Karpas-422 (cell line): ENCODE measurements at regions not wholly inside any gene's neighbourhood (a gene's known extent, or its start where the extent isn't known, plus 50 kb on each side); places are given as distances from the start of the nearest gene placed in this dataset.

Source experiments
- DNase-seq: peaks from one replicate; pipeline ENCODE4 v3.0.0-alpha.2; 2015
- H2AFZ ChIP-seq: fragments of 200-600 bp; sonication (generic); 2 replicates; pipeline ENCODE4 v1.6.1; 2014; ENCODE audit warnings: antibody characterized with exemption, low read length, mixed read lengths
- H3K27ac ChIP-seq: fragments of 200-600 bp; sonication (generic); 2 replicates; pipeline ENCODE4 v1.5.1; 2014; ENCODE audit warnings: mild to moderate bottlenecking, low read length, moderate library complexity
- H3K27me3 ChIP-seq: fragments of 200-600 bp; sonication (generic); 2 replicates; pipeline ENCODE4 v1.6.1; 2014; ENCODE audit warnings: low read length, mixed read lengths
- H3K36me3 ChIP-seq: fragments of 200-600 bp; sonication (generic); 2 replicates; pipeline ENCODE4 v1.6.1; 2014; ENCODE audit warnings: low read length, mixed read lengths; ENCODE audit not compliant: insufficient read depth
- H3K4me1 ChIP-seq: fragments of 200-600 bp; sonication (generic); 2 replicates; pipeline ENCODE4 v1.6.1; 2014; ENCODE audit warnings: mild to moderate bottlenecking, low read length, mixed read lengths
- H3K4me2 ChIP-seq: fragments of 200-600 bp; sonication (generic); 2 replicates; pipeline ENCODE4 v1.6.1; 2014; ENCODE audit warnings: low read length, low read depth, mild to moderate bottlenecking; ENCODE audit not compliant: poor library complexity, severe bottlenecking
- H3K4me3 ChIP-seq: fragments of 200-600 bp; sonication (generic); 2 replicates; pipeline ENCODE4 v1.5.1; 2014; ENCODE audit warnings: mild to moderate bottlenecking, antibody characterized with exemption, low read length, mixed read lengths
- H3K79me2 ChIP-seq: fragments of 200-600 bp; sonication (generic); 2 replicates; pipeline ENCODE4 v1.6.1; 2014; ENCODE audit warnings: mild to moderate bottlenecking, low read length, mixed read lengths
- H3K9ac ChIP-seq: fragments of 200-600 bp; sonication (generic); 2 replicates; pipeline ENCODE4 v1.6.0; 2014; ENCODE audit warnings: low read length
- H3K9me2 ChIP-seq: fragments of 200-600 bp; sonication (generic), shearing (Covaris generic); replicated peaks from 2 replicates; pipeline ENCODE4 v1.6.0; 2014; ENCODE audit warnings: mild to moderate bottlenecking, low read length, moderate library complexity; ENCODE audit not compliant: insufficient read depth
- H3K9me3 ChIP-seq: fragments of 300-700, 200-600 bp; sonication (generic); 2 replicates; pipeline ENCODE4 v1.6.1; 2014; ENCODE audit warnings: low read length, mixed read lengths
- H4K20me1 ChIP-seq: fragments of 200-600 bp; sonication (generic); 2 replicates; pipeline ENCODE4 v1.6.1; 2014; ENCODE audit warnings: mild to moderate bottlenecking, antibody characterized with exemption, low read length, low read depth; ENCODE audit not compliant: insufficient read depth

DNA sequence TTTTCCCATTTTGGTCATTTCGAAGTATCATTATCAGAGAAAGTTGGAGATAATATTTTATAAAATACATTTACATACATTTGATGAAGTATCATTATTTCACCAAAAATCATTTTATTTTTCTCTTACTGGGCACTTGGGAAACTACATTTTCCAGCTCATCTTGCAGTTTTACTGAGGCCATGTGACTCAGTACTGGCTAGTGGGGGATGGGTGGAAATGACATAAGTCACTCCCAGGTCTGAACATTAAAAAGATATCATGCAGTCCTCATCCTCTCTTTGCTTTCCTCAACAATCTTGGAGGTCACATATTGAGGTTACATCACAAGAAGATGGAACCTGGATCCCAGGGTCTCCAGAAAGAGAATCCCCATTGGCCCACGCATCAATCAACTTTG lies 84.1 kb downstream of the CD24 start:
- Histone ChIP-seq H3K27me3 (no peaks in the 10 kb centered on the region), H3K36me3 (no peaks in the 10 kb centered on the region), H3K4me3 (no peak overlapping the region), H3K4me1 (no peaks in the 10 kb centered on the region), H4K20me1 (no peaks in the 10 kb centered on the region), H3K27ac (no peak overlapping the region), H3K9me2 (no peaks in the 10 kb centered on the region), H2AFZ (no peak overlapping the region), H3K9me3 (no peaks in the 10 kb centered on the region), H3K79me2 (no peaks in the 10 kb centered on the region), H3K9ac (no peak overlapping the region), H3K4me2 (no peak overlapping the region)
- DNase-seq: no peak

DNA sequence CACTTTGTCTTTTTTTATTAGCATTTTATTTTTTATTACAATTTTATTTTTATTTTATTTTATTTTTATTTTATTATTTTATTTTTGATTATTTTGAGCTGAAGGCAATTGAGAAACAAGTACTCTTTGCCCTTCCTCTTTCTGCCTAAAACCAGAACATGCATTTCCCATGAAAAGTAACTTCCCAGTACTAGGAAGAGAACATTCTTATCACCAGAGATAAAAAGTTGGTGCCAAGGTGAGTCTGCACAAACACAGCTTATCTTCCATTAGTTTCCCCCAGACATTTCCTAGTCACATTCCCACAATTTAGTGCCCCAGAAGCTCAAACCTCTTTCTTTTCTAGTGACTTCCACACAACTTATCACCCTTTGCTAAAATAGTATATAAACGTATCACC lies 84.8 kb downstream of the CD24 start:
- H2AFZ ChIP-seq: no peak overlapping the region
- H3K4me2 ChIP-seq: no peak overlapping the region
- H4K20me1 ChIP-seq: no peaks in the 10 kb centered on the region
- no peaks in the 10 kb centered on the region for H3K9me3 ChIP-seq
- no peak overlapping the region for H3K4me3 ChIP-seq
- DNase-seq: no peak
- H3K9ac ChIP-seq: no peak overlapping the region
- H3K36me3 ChIP-seq: no peaks in the 10 kb centered on the region
- no peaks in the 10 kb centered on the region for H3K79me2 ChIP-seq
- no peaks in the 10 kb centered on the region for H3K4me1 ChIP-seq
- H3K27me3 ChIP-seq: no peaks in the 10 kb centered on the region
- no peak overlapping the region for H3K27ac ChIP-seq
- no peaks in the 10 kb centered on the region for H3K9me2 ChIP-seq

DNA sequence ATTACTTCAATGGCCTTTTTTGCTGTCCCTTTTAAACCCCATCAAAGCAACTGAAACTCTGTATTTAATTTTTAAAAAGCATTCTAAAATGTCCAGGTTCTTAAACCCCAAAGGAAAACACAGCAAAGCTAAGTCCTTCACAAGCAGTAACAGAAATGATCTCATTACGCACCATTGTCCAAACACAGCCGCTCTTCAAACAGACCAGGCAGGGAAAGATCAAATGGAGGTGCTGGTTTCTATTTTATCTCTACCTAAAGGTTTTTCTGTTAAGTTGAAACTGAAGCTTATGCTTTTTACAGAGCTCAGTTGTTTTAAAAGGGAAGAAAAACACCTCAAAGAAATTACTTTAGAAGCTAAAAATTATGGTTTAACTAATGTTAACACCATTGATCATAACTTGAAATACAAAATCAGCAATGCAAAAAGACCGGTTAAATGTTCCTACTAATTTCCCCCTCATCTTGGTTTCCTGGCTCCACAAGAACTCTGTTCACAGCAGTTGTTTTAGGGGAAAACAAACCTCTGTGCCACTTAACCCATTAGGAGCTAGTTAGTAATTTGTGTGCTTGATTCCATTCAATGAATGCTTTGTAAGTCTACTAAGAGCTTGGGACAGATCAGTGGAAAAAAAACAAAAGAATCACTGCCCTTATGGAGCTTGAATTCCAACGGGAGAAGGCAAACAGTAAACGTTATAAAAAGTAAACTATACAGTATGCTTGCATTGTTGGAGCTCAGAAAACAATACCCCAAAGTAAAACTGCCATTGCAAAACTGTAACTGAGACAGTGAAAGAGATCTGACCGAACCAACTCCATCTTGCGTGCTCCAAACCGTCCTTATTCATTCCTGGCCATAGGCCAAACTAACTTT lies 87.4 kb downstream of the CD24 start:
- no peak overlapping the region for H2AFZ ChIP-seq
- H3K4me2 ChIP-seq: no peak overlapping the region
- no peak for DNase-seq
- no peak overlapping the region for H3K4me3 ChIP-seq
- peaks cover 9% of the 10 kb centered on the region for H3K4me1 ChIP-seq
- no peaks in the 10 kb centered on the region for H4K20me1 ChIP-seq
- H3K9ac ChIP-seq: no peak overlapping the region
- H3K27me3 ChIP-seq: no peaks in the 10 kb centered on the region
- H3K36me3 ChIP-seq: no peaks in the 10 kb centered on the region
- H3K9me2 ChIP-seq: no peaks in the 10 kb centered on the region
- H3K9me3 ChIP-seq: no peaks in the 10 kb centered on the region
- no peaks in the 10 kb centered on the region for H3K79me2 ChIP-seq
- no peak overlapping the region for H3K27ac ChIP-seq

DNA sequence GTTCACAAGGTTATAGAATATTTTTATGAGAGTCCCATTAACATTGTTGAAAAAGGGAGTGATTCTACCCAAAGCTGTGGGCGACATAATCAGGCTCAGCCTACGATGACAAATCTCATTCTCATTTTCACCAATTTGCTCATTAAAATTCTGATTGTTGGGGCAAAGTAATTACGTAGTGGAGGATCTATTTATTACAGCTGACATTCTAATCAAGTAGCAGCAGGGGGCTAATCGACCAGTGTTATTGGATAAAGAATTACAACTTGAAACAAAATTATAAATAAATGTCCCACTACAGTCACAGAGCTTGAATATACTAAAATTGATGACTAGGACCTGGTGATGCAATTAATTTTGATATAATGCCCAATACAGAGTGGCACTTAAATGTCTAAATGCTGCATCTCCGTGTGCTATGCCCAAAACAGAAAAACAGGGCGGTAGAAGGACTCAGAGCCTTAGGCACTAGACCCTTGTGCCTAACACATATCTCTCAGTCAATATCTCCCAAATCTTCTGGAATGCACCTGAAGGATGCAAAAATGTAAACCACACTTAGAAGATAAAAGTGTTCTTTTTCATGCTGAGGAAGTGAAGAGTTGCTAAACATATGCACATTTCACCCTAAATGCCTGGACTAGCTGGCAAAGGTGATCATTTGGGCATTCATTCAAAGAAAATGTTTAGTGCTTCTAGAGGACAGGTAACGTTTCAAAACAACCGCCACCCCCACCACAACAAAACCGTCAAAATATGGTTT lies 88.3 kb downstream of the CD24 start:
- no peak overlapping the region for H3K9ac ChIP-seq
- H3K36me3 ChIP-seq: no peaks in the 10 kb centered on the region
- H4K20me1 ChIP-seq: no peaks in the 10 kb centered on the region
- H3K4me3 ChIP-seq: no peak overlapping the region
- no peaks in the 10 kb centered on the region for H3K9me3 ChIP-seq
- no peaks in the 10 kb centered on the region for H3K9me2 ChIP-seq
- H3K4me2 ChIP-seq: no peak overlapping the region
- H3K27ac ChIP-seq: no peak overlapping the region
- peaks cover 9% of the 10 kb centered on the region for H3K4me1 ChIP-seq
- no peak overlapping the region for H2AFZ ChIP-seq
- no peaks in the 10 kb centered on the region for H3K27me3 ChIP-seq
- no peaks in the 10 kb centered on the region for H3K79me2 ChIP-seq
- no peak for DNase-seq

DNA sequence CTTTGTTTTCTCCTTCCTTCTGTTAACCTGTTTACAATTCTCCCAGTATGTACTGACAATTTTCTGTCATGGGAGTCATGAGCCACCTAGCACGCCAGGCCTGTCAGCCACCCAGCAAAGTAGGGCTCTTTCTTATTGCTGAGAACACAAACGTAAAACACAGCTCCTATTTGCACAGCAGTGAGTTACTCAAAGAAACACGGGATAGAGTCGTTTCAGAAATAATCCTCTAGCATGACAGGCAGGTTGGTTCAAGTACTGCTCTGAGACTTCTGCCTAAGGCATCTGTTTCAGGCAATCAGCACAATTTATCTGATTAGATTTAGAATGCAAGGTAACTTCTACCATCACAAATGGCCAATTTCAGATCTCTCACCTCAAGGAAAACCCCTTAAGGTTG lies 88.8 kb downstream of the CD24 start:
- Histone ChIP-seq H3K9me3 (no peaks in the 10 kb centered on the region), H3K9me2 (no peaks in the 10 kb centered on the region), H3K27me3 (no peaks in the 10 kb centered on the region), H4K20me1 (no peaks in the 10 kb centered on the region), H3K4me1 (peaks cover 9% of the 10 kb centered on the region), H3K4me3 (no peak overlapping the region), H2AFZ (no peak overlapping the region), H3K79me2 (no peaks in the 10 kb centered on the region), H3K4me2 (no peak overlapping the region), H3K9ac (no peak overlapping the region), H3K36me3 (no peaks in the 10 kb centered on the region), H3K27ac (no peak overlapping the region)
- no peak for DNase-seq

DNA sequence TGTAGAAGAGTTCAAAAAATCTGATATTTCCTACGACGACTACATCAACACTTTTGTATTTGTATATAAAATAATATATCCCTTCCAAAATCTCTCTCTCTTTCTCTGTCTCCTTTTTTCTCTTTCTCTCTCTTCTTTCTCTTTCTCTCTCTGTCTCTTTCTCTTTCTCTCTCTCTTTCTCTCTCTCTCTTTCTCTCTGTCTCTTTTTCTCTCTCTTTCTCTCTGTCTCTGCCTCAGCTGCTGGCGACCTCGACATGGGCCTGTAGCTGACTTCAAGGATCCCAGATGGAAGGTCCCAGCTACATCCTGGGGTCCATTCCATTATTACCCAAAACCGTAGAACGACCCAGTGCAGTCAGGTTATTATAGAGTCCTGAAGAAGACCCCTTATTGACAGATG lies 90.0 kb downstream of the CD24 start:
- no peak overlapping the region for H2AFZ ChIP-seq
- H3K4me1 ChIP-seq: peaks cover 9% of the 10 kb centered on the region
- no peaks in the 10 kb centered on the region for H3K9me2 ChIP-seq
- no peak overlapping the region for H3K4me2 ChIP-seq
- no peak overlapping the region for H3K27ac ChIP-seq
- DNase-seq: no peak
- H3K9ac ChIP-seq: no peak overlapping the region
- no peaks in the 10 kb centered on the region for H3K36me3 ChIP-seq
- H3K27me3 ChIP-seq: no peaks in the 10 kb centered on the region
- H4K20me1 ChIP-seq: no peaks in the 10 kb centered on the region
- no peak overlapping the region for H3K4me3 ChIP-seq
- H3K79me2 ChIP-seq: no peaks in the 10 kb centered on the region
- no peaks in the 10 kb centered on the region for H3K9me3 ChIP-seq

DNA sequence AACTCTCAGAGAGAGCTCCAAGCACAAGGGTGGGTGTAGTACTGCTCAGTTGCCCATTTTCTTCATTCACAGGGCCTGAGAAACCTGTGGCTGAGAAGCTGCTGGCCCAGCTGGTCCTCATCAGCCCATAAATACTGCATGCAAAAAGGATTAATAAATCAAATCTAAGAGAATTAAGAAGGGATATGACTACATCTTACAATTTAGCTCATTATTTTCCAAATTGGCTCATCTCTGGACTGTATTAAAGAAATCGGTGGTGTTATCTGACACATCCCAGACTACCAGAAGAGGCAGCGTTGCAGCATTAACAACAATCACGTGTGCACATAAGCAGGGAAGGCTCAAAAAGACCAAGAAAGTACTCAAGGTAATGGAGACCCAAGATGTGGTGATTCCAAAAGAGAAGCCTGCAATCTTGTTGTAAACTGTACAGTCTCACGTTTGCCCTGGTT lies 90.7 kb downstream of the CD24 start:
- H4K20me1 ChIP-seq: no peaks in the 10 kb centered on the region
- no peaks in the 10 kb centered on the region for H3K27me3 ChIP-seq
- H3K9me2 ChIP-seq: no peaks in the 10 kb centered on the region
- H3K4me2 ChIP-seq: no peak overlapping the region
- peaks cover 9% of the 10 kb centered on the region for H3K4me1 ChIP-seq
- no peak overlapping the region for H3K27ac ChIP-seq
- no peak for DNase-seq
- H3K36me3 ChIP-seq: no peaks in the 10 kb centered on the region
- H3K9me3 ChIP-seq: no peaks in the 10 kb centered on the region
- no peak overlapping the region for H3K9ac ChIP-seq
- no peaks in the 10 kb centered on the region for H3K79me2 ChIP-seq
- H3K4me3 ChIP-seq: no peak overlapping the region
- no peak overlapping the region for H2AFZ ChIP-seq

DNA sequence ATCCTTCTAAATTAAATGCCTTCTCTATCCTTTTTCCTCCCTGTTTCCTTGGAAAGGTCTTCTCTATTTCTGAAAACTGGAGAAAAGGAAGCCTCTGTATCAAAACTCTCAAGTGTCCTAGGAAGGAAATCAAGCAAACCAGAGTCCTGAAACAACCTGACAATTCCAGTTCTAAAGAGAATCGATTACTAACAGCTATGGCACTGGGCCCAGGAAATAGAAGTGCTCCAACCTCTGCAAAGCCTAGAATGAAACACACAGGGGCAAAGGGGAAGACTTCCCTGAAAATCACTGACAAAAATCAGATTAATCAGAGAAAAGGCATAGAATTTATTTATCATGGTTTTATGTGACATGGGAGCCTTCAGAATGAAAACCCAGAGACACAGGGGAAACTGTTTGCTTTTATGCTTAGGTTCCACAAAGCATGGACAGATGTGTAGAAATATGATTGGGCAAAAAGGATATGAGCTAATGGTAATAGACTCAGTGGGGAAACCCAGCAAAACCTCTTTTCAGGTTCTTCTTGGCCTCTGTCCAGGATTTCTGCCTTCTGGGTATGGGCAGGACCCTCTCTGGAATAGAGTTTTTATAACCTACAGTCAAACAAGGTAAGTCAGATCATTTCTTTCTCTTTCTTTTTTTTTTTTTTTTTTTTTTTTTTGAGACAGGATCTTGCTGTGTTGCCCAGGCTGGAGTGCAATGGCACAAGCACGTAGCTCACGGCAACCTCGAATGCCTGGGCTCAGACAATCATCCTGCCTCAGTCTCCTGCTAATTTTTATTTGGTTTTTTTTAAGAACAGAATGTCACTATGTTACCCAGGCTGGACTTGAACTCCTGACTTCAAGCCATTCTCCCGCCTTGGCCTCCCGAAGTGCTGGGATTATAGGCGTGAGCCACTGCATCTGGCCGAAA lies 91.7 kb downstream of the CD24 start:
- Histone ChIP-seq H3K9ac (no peak overlapping the region), H3K4me3 (no peak overlapping the region), H3K4me1 (peaks cover 9% of the 10 kb centered on the region), H3K9me2 (no peaks in the 10 kb centered on the region), H3K9me3 (no peaks in the 10 kb centered on the region), H3K4me2 (no peak overlapping the region), H3K36me3 (no peaks in the 10 kb centered on the region), H3K79me2 (no peaks in the 10 kb centered on the region), H3K27me3 (no peaks in the 10 kb centered on the region), H2AFZ (no peak overlapping the region), H4K20me1 (no peaks in the 10 kb centered on the region), H3K27ac (no peak overlapping the region)
- no peak for DNase-seq
